H9 (cell line): ENCODE measurements at regions not wholly inside any gene's neighbourhood (a gene's known extent, or its start where the extent isn't known, plus 50 kb on each side); places are given as distances from the start of the nearest gene placed in this dataset.

Experiments
- DNase-seq: peaks from one replicate; pipeline ENCODE4 v3.0.0-alpha.2; 2017
- H2AFZ ChIP-seq: one replicate; pipeline ENCODE4 v1.6.1; 2013; ENCODE audit warnings: mild to moderate bottlenecking, low read length, control low read depth, moderate library complexity
- H2AK5ac ChIP-seq: 2 replicates; pipeline ENCODE4 v1.6.1; 2013; ENCODE audit warnings: low read length, control low read depth, mixed read lengths; ENCODE audit not compliant: insufficient read length
- H2BK120ac ChIP-seq: one replicate; pipeline ENCODE4 v1.6.1; 2013; ENCODE audit warnings: low read depth, mild to moderate bottlenecking, low read length, control low read depth, inconsistent platforms; ENCODE audit not compliant: poor library complexity, severe bottlenecking
- H2BK12ac ChIP-seq: 2 replicates; pipeline ENCODE4 v1.6.1; 2013; ENCODE audit warnings: low read length, control low read depth, mixed read lengths, low read depth; ENCODE audit not compliant: insufficient read length
- H2BK15ac ChIP-seq: 2 replicates; pipeline ENCODE4 v1.6.1; 2013; ENCODE audit warnings: low read depth, low read length, control low read depth
- H2BK20ac ChIP-seq: one replicate; pipeline ENCODE4 v1.6.1; 2013; ENCODE audit warnings: low read depth, mild to moderate bottlenecking, low read length, control low read depth, inconsistent platforms; ENCODE audit not compliant: poor library complexity, severe bottlenecking
- H2BK5ac ChIP-seq: 2 replicates; pipeline ENCODE4 v1.6.1; 2013; ENCODE audit warnings: low read length, control low read depth, mixed read lengths; ENCODE audit not compliant: insufficient read length
- H3K14ac ChIP-seq: 2 replicates; pipeline ENCODE4 v1.6.1; 2013; ENCODE audit warnings: low read length, control low read depth; ENCODE audit not compliant: insufficient read depth
- H3K18ac ChIP-seq: 2 replicates; pipeline ENCODE4 v1.6.1; 2013; ENCODE audit warnings: low read depth, mild to moderate bottlenecking, mixed read lengths, low read length, control low read depth; ENCODE audit not compliant: insufficient read length
- H3K23ac ChIP-seq: 2 replicates; pipeline ENCODE4 v1.6.1; 2013; ENCODE audit warnings: low read length, control low read depth, mixed read lengths, low read depth; ENCODE audit not compliant: insufficient read length
- H3K23me2 ChIP-seq: 2 replicates; pipeline ENCODE4 v1.6.1; 2013; ENCODE audit warnings: low read depth, mild to moderate bottlenecking, mixed read lengths, low read length, control low read depth; ENCODE audit not compliant: insufficient read length, poor library complexity, severe bottlenecking
- H3K27ac ChIP-seq: 2 replicates; pipeline ENCODE4 v1.5.1; 2013; ENCODE audit warnings: low read length, control low read depth, mixed read lengths, low read depth; ENCODE audit not compliant: insufficient read length
- H3K27me3 ChIP-seq: 2 replicates; pipeline ENCODE4 v1.6.1; 2013; ENCODE audit warnings: low read length, control low read depth, inconsistent platforms; ENCODE audit not compliant: insufficient read depth
- H3K4ac ChIP-seq: 2 replicates; pipeline ENCODE4 v1.6.1; 2013; ENCODE audit warnings: low read depth, mild to moderate bottlenecking, control low read depth, inconsistent platforms, low read length, moderate library complexity
- H3K4me1 ChIP-seq: 2 replicates; pipeline ENCODE4 v1.6.1; 2013; ENCODE audit warnings: low read length, control low read depth, inconsistent platforms; ENCODE audit not compliant: insufficient read depth
- H3K4me2 ChIP-seq: 2 replicates; pipeline ENCODE4 v1.6.1; 2013; ENCODE audit warnings: low read length, control low read depth, mixed read lengths; ENCODE audit not compliant: insufficient read length, insufficient read depth
- H3K56ac ChIP-seq: 2 replicates; pipeline ENCODE4 v1.6.1; 2013; ENCODE audit warnings: low read depth, mild to moderate bottlenecking, mixed read lengths, low read length, control low read depth; ENCODE audit not compliant: insufficient read length
- H3K79me1 ChIP-seq: 2 replicates; pipeline ENCODE4 v1.6.1; 2013; ENCODE audit warnings: low read depth, mild to moderate bottlenecking, moderate library complexity, low read length, control low read depth, inconsistent platforms; ENCODE audit not compliant: insufficient read depth, poor library complexity, severe bottlenecking
- H3K79me2 ChIP-seq: 2 replicates; pipeline ENCODE4 v1.6.1; 2013; ENCODE audit warnings: low read length, control low read depth, inconsistent platforms; ENCODE audit not compliant: insufficient read depth
- H3K9ac ChIP-seq: 2 replicates; pipeline ENCODE4 v1.6.1; 2013; ENCODE audit warnings: low read length, control low read depth, mixed read lengths; ENCODE audit not compliant: insufficient read length; ENCODE audit errors: extremely low read depth
- H3K9me3 ChIP-seq: one replicate; pipeline ENCODE4 v1.6.1; 2013; ENCODE audit warnings: low read depth, low read length, inconsistent platforms; ENCODE audit not compliant: control insufficient read depth
- H3T11ph ChIP-seq: one replicate; pipeline ENCODE4 v1.6.1; 2013; ENCODE audit warnings: mild to moderate bottlenecking, low read length, control low read depth, inconsistent platforms
- H4K20me1 ChIP-seq: one replicate; pipeline ENCODE4 v1.6.1; 2013; ENCODE audit not compliant: control insufficient read depth, insufficient read length, insufficient read depth
- H4K5ac ChIP-seq: 2 replicates; pipeline ENCODE4 v1.6.1; 2013; ENCODE audit warnings: low read depth, mild to moderate bottlenecking, mixed read lengths, low read length, control low read depth; ENCODE audit not compliant: insufficient read length
- H4K8ac ChIP-seq: replicated peaks from 2 replicates; pipeline ENCODE4 v1.6.1; 2013; ENCODE audit warnings: low read length, control low read depth, mixed read lengths, low read depth; ENCODE audit not compliant: insufficient read length
- H4K91ac ChIP-seq: 2 replicates; pipeline ENCODE4 v1.6.1; 2013; ENCODE audit warnings: low read depth, mild to moderate bottlenecking, moderate library complexity, mixed read lengths, low read length, control low read depth; ENCODE audit not compliant: insufficient read length
- H3K27ac Mint-ChIP-seq, 3 experiments: 2 replicates in 2 of 3; 3 replicates in 1 of 3; pipeline ENCODE4 v1.8.0; 2020 to 2021; ENCODE audit warnings: mixed read lengths in 3 of 3, mild to moderate bottlenecking in 1 of 3, moderate library complexity in 1 of 3
- H3K27me3 Mint-ChIP-seq: 2 replicates; pipeline ENCODE4 v1.8.0; 2021; ENCODE audit warnings: low read depth, mild to moderate bottlenecking, moderate library complexity, mixed read lengths
- H3K36me3 Mint-ChIP-seq, 3 experiments: 2 replicates in 2 of 3; 3 replicates in 1 of 3; pipeline ENCODE4 v1.8.0; 2020 to 2021; ENCODE audit warnings: low read depth in 3 of 3, mixed read lengths in 3 of 3; ENCODE audit not compliant: insufficient read depth in 1 of 3
- H3K4me1 Mint-ChIP-seq, 2 experiments: 2 replicates each; pipeline ENCODE4 v1.8.0; 2020; ENCODE audit warnings: mixed read lengths in 2 of 2
- H3K4me3 Mint-ChIP-seq, 2 experiments: 2 replicates in 1 of 2; 3 replicates in 1 of 2; pipeline ENCODE4 v1.8.0; 2020 to 2021; ENCODE audit warnings: mild to moderate bottlenecking in 2 of 2, mixed read lengths in 2 of 2, moderate library complexity in 1 of 2
- H3K9me3 Mint-ChIP-seq, 2 experiments: 2 replicates in 1 of 2; 3 replicates in 1 of 2; pipeline ENCODE4 v1.8.0; 2020; ENCODE audit warnings: mild to moderate bottlenecking in 2 of 2, mixed read lengths in 2 of 2, moderate library complexity in 1 of 2
- WGBS: extraction: QIAGEN DNeasy Blood & Tissue Kit; methylation state at CpG from one replicate; pipeline ENCODE4 v1.1.7; 2013; ENCODE audit warnings: missing lambda C conversion rate, low lambda C conversion rate, mixed read lengths; ENCODE audit not compliant: insufficient read length; ENCODE audit errors: extremely low coverage; 5-methylcytosine and 5-hydroxymethylcytosine counted together
- TF ChIP-seq, protein P1 (sequence below): fragments of 200-600 bp; sonication (generic); conservative IDR thresholded peaks from 3 replicates; pipeline ENCODE4 v1.8.0; 2021; ENCODE audit warnings: antibody characterized with exemption, mild to moderate bottlenecking

DNA sequence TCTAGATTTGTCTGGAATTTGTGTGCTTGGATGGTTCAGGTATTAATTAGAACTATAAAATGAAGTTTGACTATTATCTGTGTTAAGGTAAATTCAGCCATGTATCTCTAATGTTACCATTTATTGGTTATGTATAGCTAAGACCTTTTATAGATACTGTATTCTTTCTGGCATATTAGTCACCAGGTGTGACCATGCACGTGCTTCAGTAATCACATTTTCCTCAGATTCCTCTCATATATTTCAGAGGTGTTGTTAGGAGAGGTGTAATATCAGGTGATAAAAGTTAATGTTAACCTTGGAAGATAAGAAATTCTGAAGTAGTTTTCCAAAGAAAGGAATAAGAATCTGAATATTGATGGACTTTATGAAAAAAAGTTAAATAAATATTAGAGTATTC is 194.5 kb upstream of the KHDRBS2 start:
- H2BK5ac ChIP-seq, result no peak overlapping the region
- TF ChIP-seq, protein P1, sequence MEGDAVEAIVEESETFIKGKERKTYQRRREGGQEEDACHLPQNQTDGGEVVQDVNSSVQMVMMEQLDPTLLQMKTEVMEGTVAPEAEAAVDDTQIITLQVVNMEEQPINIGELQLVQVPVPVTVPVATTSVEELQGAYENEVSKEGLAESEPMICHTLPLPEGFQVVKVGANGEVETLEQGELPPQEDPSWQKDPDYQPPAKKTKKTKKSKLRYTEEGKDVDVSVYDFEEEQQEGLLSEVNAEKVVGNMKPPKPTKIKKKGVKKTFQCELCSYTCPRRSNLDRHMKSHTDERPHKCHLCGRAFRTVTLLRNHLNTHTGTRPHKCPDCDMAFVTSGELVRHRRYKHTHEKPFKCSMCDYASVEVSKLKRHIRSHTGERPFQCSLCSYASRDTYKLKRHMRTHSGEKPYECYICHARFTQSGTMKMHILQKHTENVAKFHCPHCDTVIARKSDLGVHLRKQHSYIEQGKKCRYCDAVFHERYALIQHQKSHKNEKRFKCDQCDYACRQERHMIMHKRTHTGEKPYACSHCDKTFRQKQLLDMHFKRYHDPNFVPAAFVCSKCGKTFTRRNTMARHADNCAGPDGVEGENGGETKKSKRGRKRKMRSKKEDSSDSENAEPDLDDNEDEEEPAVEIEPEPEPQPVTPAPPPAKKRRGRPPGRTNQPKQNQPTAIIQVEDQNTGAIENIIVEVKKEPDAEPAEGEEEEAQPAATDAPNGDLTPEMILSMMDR, result no peak
- H3K9me3 Mint-ChIP-seq, result peaks cover 0 to 2% of the 10 kb centered on the region in 2 experiments; a peak in 1 of 5 replicates
- H2BK20ac ChIP-seq, result no peak overlapping the region
- peaks cover 3 to 10% of the 10 kb centered on the region in 2 experiments; a peak in 2 of 4 replicates for H3K4me1 Mint-ChIP-seq
- no peak overlapping the region for H4K8ac ChIP-seq
- no peaks in the 10 kb centered on the region for H3K79me1 ChIP-seq
- no peak overlapping the region for H3T11ph ChIP-seq
- no peaks in the 10 kb centered on the region for H3K79me2 ChIP-seq
- no peaks in the 10 kb centered on the region for H4K20me1 ChIP-seq
- H2BK15ac ChIP-seq, result no peak overlapping the region
- H3K23me2 ChIP-seq, result no peaks in the 10 kb centered on the region
- H3K4me2 ChIP-seq, result no peak overlapping the region
- no peak overlapping the region for H3K14ac ChIP-seq
- H3K9ac ChIP-seq, result no peak overlapping the region
- no peak overlapping the region for H2AK5ac ChIP-seq
- H2AFZ ChIP-seq, result no peak overlapping the region
- peaks cover 3% of the 10 kb centered on the region; the same call in 1 of the 2 replicates for H3K4me1 ChIP-seq
- no peak overlapping the region for H3K56ac ChIP-seq
- no peak overlapping the region for H2BK12ac ChIP-seq
- H3K27me3 ChIP-seq, result no peaks in the 10 kb centered on the region
- no peak overlapping the region for H3K23ac ChIP-seq
- WGBS, result no CpG with 5 or more reads among the region's 1 CpG
- H3K27me3 Mint-ChIP-seq, result no peaks in the 10 kb centered on the region
- DNase-seq, result no peak
- no peak overlapping the region for H4K5ac ChIP-seq
- no peak overlapping the region for H3K27ac Mint-ChIP-seq
- H3K18ac ChIP-seq, result no peak overlapping the region
- H3K4me3 Mint-ChIP-seq, result no peak overlapping the region
- no peak overlapping the region for H3K4ac ChIP-seq
- H3K27ac ChIP-seq, result no peak overlapping the region
- no peaks in the 10 kb centered on the region for H3K36me3 Mint-ChIP-seq
- no peak overlapping the region for H4K91ac ChIP-seq
- no peaks in the 10 kb centered on the region for H3K9me3 ChIP-seq
- H2BK120ac ChIP-seq, result no peak overlapping the region
